Nephron progenitor cell (in vitro differentiated cells): ENCODE measurements at regions not wholly inside any gene's neighbourhood (a gene's known extent, or its start where the extent isn't known, plus 50 kb on each side); places are given as distances from the start of the nearest gene placed in this dataset.

ENCODE experiments used
- DNase-seq: peaks from one replicate; pipeline ENCODE4 v3.0.0; 2021
- H3K27ac Mint-ChIP-seq: 2 replicates; pipeline ENCODE4 v1.8.0; 2021; ENCODE audit warnings: mild to moderate bottlenecking, moderate library complexity, mixed read lengths
- H3K27me3 Mint-ChIP-seq: 2 replicates; pipeline ENCODE4 v1.8.0; 2021; ENCODE audit warnings: mild to moderate bottlenecking, low read depth, mixed read lengths; ENCODE audit not compliant: poor library complexity
- H3K36me3 Mint-ChIP-seq: 2 replicates; pipeline ENCODE4 v1.8.0; 2021; ENCODE audit warnings: low read depth, mixed read lengths
- H3K4me1 Mint-ChIP-seq: 2 replicates; pipeline ENCODE4 v1.8.0; 2021; ENCODE audit warnings: mixed read lengths
- H3K4me3 Mint-ChIP-seq: 2 replicates; pipeline ENCODE4 v1.8.0; 2021; ENCODE audit warnings: mild to moderate bottlenecking, moderate library complexity, mixed read lengths
- H3K9me3 Mint-ChIP-seq: 2 replicates; pipeline ENCODE4 v1.8.0; 2021; ENCODE audit warnings: mild to moderate bottlenecking, moderate library complexity, mixed read lengths
- CTCF ChIP-seq: fragments of 200-600 bp; sonication (generic); IDR thresholded peaks from 2 replicates; pipeline ENCODE4 v1.5.0; 2021; ENCODE audit warnings: antibody characterized with exemption

GRCh38 chr2:151118269-151118668 lies 143.4 kb downstream of the RBM43 start:
- no peaks in the 10 kb centered on the region for H3K4me1 Mint-ChIP-seq

DNA sequence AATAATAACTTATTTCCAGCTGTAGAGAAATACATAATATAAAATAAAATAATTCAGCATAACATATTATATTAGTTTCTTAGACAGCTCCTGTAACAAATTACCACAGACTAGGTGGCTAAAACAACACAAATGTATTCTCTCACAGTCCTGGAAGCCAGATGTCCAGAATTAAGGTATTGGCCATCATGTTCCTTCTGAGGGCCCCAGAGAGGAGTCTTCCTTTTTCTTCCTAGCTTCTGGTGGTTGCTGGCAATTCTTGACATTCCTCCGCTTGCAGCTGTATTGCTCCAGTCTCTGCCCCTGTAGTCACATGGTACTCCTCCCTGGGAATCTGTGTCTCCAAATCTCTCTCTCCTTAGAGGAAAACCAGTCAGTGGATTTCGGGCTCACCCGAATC lies 146.8 kb downstream of the RBM43 start:
- Mint-ChIP-seq H3K27ac (no peak overlapping the region), H3K4me1 (no peaks in the 10 kb centered on the region), H3K9me3 (peaks cover 29% of the 10 kb centered on the region), H3K4me3 (no peak overlapping the region), H3K36me3 (peaks cover 5% of the 10 kb centered on the region), H3K27me3 (peaks cover 3% of the 10 kb centered on the region)
- no peak for TF ChIP-seq CTCF
- DNase-seq = no peak

More at GRCh38 chr2:151118269-151118668, 143.4 kb downstream of the RBM43 start:
- TF ChIP-seq CTCF = no peak
- H3K4me3 Mint-ChIP-seq = no peak overlapping the region
- no peak overlapping the region for H3K27ac Mint-ChIP-seq
- peaks cover 29% of the 10 kb centered on the region for H3K9me3 Mint-ChIP-seq
- peaks cover 3% of the 10 kb centered on the region for H3K27me3 Mint-ChIP-seq
- DNase-seq = no peak
- H3K36me3 Mint-ChIP-seq = peaks cover 5% of the 10 kb centered on the region

DNA sequence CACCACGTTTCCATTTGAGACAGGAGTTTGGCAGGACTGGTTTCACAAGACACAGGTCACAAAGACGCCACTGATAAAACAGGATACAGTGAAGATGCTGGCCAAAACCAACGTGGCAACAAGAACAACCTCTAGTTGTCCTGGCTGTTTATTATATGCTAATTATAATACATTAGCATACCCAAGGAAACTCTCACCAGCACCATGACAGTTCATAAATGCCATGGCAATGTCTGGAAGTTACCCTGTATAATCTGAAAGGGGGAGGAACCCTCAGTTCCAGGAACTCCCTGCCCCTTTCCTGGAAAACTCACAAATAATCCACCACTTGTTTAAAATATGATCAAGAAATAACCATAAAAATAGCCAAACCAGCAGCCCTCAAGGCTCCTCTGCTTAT lies 148.3 kb downstream of the RBM43 start:
- no peaks in the 10 kb centered on the region for H3K27me3 Mint-ChIP-seq
- H3K27ac Mint-ChIP-seq = no peak overlapping the region
- no peak for DNase-seq
- H3K4me3 Mint-ChIP-seq = no peak overlapping the region
- H3K36me3 Mint-ChIP-seq = peaks cover 4% of the 10 kb centered on the region
- H3K4me1 Mint-ChIP-seq = no peaks in the 10 kb centered on the region
- H3K9me3 Mint-ChIP-seq = peaks cover 18% of the 10 kb centered on the region
- no peak for TF ChIP-seq CTCF

GRCh38 chr2:151111599-151112278 lies 149.9 kb downstream of the RBM43 start:
- DNase-seq = no peak
- H3K27me3 Mint-ChIP-seq = no peaks in the 10 kb centered on the region
- no peaks in the 10 kb centered on the region for H3K4me1 Mint-ChIP-seq
- H3K4me3 Mint-ChIP-seq = no peak overlapping the region
- no peaks in the 10 kb centered on the region for H3K36me3 Mint-ChIP-seq
- no peak overlapping the region for H3K27ac Mint-ChIP-seq
- peaks cover 14% of the 10 kb centered on the region for H3K9me3 Mint-ChIP-seq
- TF ChIP-seq CTCF = no peak

GRCh38 chr2:151106805-151107506 lies 154.7 kb downstream of the RBM43 start:
- H3K4me3 Mint-ChIP-seq = no peak overlapping the region
- H3K4me1 Mint-ChIP-seq = no peaks in the 10 kb centered on the region
- H3K9me3 Mint-ChIP-seq = peaks cover 17% of the 10 kb centered on the region
- no peak overlapping the region for H3K27ac Mint-ChIP-seq
- TF ChIP-seq CTCF = no peak
- no peak for DNase-seq
- H3K27me3 Mint-ChIP-seq = no peaks in the 10 kb centered on the region
- H3K36me3 Mint-ChIP-seq = no peaks in the 10 kb centered on the region

GRCh38 chr2:151103551-151103950 lies 158.1 kb downstream of the RBM43 start:
- Mint-ChIP-seq H3K27ac (no peak overlapping the region), H3K36me3 (no peaks in the 10 kb centered on the region), H3K4me3 (no peak overlapping the region), H3K9me3 (peaks cover 17% of the 10 kb centered on the region), H3K4me1 (no peaks in the 10 kb centered on the region), H3K27me3 (peaks cover 5% of the 10 kb centered on the region)
- no peak for TF ChIP-seq CTCF
- no peak for DNase-seq
